HEK293 (cell line): ENCODE measurements at regions not wholly inside any gene's neighbourhood (a gene's known extent, or its start where the extent isn't known, plus 50 kb on each side); places are given as distances from the start of the nearest gene placed in this dataset.

Experiments used
- GLI4 ChIP-seq: fragments of 450-650 bp; formaldehyde crosslinking; IDR thresholded peaks from 2 replicates; pipeline ENCODE4 v1.5.1; 2016; ENCODE audit warnings: missing biosample characterization, missing genetic modification characterization
- YY1 ChIP-seq: fragments of 450-650 bp; formaldehyde crosslinking; IDR thresholded peaks from 2 replicates; pipeline ENCODE4 v1.5.1; 2018; ENCODE audit warnings: missing biosample characterization, missing genetic modification characterization
- ZFP3 ChIP-seq: fragments of 450-650 bp; formaldehyde crosslinking; IDR thresholded peaks from 2 replicates; pipeline ENCODE4 v1.5.1; 2016; ENCODE audit warnings: low read depth, missing biosample characterization, missing genetic modification characterization
- ZNF184 ChIP-seq: fragments of 450-650 bp; IDR thresholded peaks from 2 replicates; pipeline ENCODE4 v1.5.1; 2018; ENCODE audit warnings: missing biosample characterization, mild to moderate bottlenecking, missing genetic modification characterization
- ZNF354C ChIP-seq: fragments of 450-650 bp; formaldehyde crosslinking; IDR thresholded peaks from 2 replicates; pipeline ENCODE4 v1.5.1; 2016; ENCODE audit warnings: missing biosample characterization, missing genetic modification characterization, low read depth, borderline replicate concordance
- ZNF624 ChIP-seq: fragments of 450-650 bp; formaldehyde crosslinking; IDR thresholded peaks from 2 replicates; pipeline ENCODE4 v1.5.1; 2017; ENCODE audit warnings: missing biosample characterization, missing genetic modification characterization
- ZNF792 ChIP-seq: fragments of 450-650 bp; formaldehyde crosslinking; IDR thresholded peaks from 2 replicates; pipeline ENCODE4 v1.5.1; 2016; ENCODE audit warnings: missing biosample characterization, missing genetic modification characterization
- TF ChIP-seq, protein P1 (sequence below): fragments of 450-650 bp; formaldehyde crosslinking; IDR thresholded peaks from 2 replicates; pipeline ENCODE4 v1.5.1; 2016; ENCODE audit warnings: missing biosample characterization, missing genetic modification characterization
- TF ChIP-seq, protein P2 (sequence below): fragments of 450-650 bp; formaldehyde crosslinking; IDR thresholded peaks from 2 replicates; pipeline ENCODE4 v1.5.1; 2016; ENCODE audit warnings: missing biosample characterization, missing genetic modification characterization, low read depth

DNA sequence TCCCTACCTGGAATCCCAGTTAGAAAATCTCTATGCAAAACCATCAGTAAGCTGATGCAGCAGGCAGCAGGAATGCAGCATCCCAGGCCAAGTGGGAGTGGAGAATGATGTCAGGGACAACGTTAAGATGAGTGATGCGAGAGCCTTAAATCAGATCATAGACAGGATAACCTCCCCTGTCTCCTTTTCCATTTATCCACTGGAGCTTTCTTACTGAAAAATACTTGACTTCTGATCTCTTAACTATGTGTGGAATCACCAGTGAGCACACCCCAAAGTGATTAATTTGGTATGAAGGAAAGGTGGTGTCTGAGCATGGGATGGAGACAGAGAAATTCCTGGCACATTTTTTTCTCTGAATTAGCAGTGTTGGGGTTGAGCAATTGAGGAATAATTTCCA lies 98.0 kb downstream of the RND3 start:
- TF ChIP-seq, protein P1, sequence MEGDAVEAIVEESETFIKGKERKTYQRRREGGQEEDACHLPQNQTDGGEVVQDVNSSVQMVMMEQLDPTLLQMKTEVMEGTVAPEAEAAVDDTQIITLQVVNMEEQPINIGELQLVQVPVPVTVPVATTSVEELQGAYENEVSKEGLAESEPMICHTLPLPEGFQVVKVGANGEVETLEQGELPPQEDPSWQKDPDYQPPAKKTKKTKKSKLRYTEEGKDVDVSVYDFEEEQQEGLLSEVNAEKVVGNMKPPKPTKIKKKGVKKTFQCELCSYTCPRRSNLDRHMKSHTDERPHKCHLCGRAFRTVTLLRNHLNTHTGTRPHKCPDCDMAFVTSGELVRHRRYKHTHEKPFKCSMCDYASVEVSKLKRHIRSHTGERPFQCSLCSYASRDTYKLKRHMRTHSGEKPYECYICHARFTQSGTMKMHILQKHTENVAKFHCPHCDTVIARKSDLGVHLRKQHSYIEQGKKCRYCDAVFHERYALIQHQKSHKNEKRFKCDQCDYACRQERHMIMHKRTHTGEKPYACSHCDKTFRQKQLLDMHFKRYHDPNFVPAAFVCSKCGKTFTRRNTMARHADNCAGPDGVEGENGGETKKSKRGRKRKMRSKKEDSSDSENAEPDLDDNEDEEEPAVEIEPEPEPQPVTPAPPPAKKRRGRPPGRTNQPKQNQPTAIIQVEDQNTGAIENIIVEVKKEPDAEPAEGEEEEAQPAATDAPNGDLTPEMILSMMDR (tag by site-specific recombination): no peak
- TF ChIP-seq YY1 (no peak), ZNF792 (tag by site-specific recombination) (no peak), ZNF624 (tag by site-specific recombination) (no peak), ZNF184 (tag by site-specific recombination) (no peak), ZNF354C (tag by site-specific recombination) (no peak), GLI4 (tag by site-specific recombination) (no peak), ZFP3 (tag by site-specific recombination) (no peak)
- TF ChIP-seq, protein P2, sequence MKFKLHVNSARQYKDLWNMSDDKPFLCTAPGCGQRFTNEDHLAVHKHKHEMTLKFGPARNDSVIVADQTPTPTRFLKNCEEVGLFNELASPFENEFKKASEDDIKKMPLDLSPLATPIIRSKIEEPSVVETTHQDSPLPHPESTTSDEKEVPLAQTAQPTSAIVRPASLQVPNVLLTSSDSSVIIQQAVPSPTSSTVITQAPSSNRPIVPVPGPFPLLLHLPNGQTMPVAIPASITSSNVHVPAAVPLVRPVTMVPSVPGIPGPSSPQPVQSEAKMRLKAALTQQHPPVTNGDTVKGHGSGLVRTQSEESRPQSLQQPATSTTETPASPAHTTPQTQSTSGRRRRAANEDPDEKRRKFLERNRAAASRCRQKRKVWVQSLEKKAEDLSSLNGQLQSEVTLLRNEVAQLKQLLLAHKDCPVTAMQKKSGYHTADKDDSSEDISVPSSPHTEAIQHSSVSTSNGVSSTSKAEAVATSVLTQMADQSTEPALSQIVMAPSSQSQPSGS (tag by site-specific recombination): no peak
